ENCODE measurements at regions not wholly inside any gene's neighbourhood (a gene's known extent, or its start where the extent isn't known, plus 50 kb on each side); places are given as distances from the start of the nearest gene placed in this dataset.

DNA sequence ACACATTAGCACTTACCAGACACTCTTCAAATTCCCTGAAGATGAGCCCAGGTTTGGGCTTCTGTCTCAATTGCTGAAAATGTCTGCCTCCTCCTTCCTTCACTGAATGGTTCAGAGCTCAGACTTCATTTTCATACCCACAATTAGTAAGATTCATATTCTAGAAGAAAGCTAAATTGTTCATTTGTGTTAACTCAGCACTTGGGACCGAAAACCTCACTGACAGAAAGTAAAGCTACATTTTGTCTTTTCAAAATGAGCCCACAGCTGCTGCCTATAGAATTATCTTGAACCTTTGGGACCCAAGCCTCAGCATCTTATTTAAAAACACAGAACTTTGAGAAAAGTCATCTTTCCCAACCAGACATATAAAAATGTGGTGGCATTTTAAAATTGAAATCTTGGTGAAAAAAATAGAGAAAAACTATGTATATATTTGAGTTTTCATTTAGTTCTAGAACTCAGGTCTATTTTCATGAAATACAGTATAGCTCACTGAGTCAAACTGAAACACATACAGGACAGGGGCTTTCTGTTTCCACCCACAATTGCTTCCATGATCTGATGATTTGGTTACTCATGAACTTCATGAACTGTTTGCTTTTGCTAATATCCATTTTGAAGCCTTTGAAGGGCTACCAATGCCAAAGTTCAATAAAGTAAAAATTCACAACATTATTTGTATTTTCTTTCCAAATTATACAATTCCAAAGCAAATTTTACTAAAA, 119.1 kb upstream of the PFKP start:
- Histone ChIP-seq H3K9me3 (no peaks in the 10 kb centered on the region), H3K27me3 (no peaks in the 10 kb centered on the region)
- TF ChIP-seq, protein P1, sequence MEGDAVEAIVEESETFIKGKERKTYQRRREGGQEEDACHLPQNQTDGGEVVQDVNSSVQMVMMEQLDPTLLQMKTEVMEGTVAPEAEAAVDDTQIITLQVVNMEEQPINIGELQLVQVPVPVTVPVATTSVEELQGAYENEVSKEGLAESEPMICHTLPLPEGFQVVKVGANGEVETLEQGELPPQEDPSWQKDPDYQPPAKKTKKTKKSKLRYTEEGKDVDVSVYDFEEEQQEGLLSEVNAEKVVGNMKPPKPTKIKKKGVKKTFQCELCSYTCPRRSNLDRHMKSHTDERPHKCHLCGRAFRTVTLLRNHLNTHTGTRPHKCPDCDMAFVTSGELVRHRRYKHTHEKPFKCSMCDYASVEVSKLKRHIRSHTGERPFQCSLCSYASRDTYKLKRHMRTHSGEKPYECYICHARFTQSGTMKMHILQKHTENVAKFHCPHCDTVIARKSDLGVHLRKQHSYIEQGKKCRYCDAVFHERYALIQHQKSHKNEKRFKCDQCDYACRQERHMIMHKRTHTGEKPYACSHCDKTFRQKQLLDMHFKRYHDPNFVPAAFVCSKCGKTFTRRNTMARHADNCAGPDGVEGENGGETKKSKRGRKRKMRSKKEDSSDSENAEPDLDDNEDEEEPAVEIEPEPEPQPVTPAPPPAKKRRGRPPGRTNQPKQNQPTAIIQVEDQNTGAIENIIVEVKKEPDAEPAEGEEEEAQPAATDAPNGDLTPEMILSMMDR (IDR thresholded peaks at IDR 0.05): no peak
- TF ChIP-seq POLR2AphosphoS5 (IDR thresholded peaks at IDR 0.05; ENCODE audit: insufficient read depth in 1 of 2, low read depth in 1 of 2): no peak
- no peak for TF ChIP-seq POLR2A (IDR thresholded peaks at IDR 0.05)

GRCh38 chr10:2944788-2945187, 122.6 kb upstream of the PFKP start:
- Histone ChIP-seq H3K4me1 (no peaks in the 10 kb centered on the region), H3K27me3 (no peaks in the 10 kb centered on the region), H3K9me3 (no peaks in the 10 kb centered on the region), H3K4me3 (no peak overlapping the region), H3K27ac (no peak overlapping the region), H3K36me3 (no peaks in the 10 kb centered on the region)
- TF ChIP-seq, protein P1 (IDR thresholded peaks at IDR 0.05): no peak
- no peak for TF ChIP-seq POLR2AphosphoS5 (IDR thresholded peaks at IDR 0.05; ENCODE audit: insufficient read depth in 1 of 2, low read depth in 1 of 2)
- no peak for TF ChIP-seq POLR2A (IDR thresholded peaks at IDR 0.05)
- DNase-seq (ENCODE audit: extremely low spot score in 2 of 2): no peak
- intact Hi-C loops (cut with DNase I): no loop called here

More for the DNA sequence above, 119.1 kb upstream of the PFKP start:
- intact Hi-C loops (cut with DNase I): no loop called here
- no peak for DNase-seq (ENCODE audit: extremely low spot score in 2 of 2)
- H3K4me1 ChIP-seq: no peaks in the 10 kb centered on the region
- no peaks in the 10 kb centered on the region for H3K36me3 ChIP-seq
- no peak overlapping the region for H3K27ac ChIP-seq
- H3K4me3 ChIP-seq: no peak overlapping the region

DNA sequence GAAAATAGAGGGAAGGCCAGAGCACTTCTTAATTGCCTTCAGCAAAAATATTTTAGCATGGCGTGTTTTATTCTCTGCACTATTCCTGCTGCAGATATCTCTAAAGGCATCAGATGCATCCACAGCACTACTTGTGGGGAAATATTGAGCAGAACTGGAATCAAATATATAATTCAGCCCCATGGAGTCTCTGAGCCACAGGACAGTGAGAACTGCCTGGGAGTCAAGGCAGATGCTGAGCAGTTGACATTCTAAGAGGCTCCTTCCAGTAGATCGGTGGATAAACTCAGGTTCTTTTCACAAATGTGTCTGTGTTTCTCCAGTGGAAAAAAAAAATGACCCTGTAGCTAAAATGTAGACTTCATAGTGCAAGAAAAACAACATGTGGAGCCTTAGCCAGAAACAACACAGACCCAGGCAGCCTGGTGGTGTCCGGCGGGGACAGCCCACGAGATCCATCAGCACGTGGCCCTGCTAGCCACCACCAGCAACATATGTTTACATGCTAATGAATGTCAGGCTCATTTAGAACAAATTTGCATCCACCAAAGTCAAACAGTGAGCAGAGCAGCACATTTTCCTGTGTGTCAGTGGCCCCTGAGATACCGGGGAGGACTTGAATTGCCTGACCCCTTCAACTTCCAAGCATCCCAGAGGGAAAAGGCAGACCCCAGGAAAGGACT, 123.3 kb upstream of the PFKP start:
- TF ChIP-seq, protein P1 (IDR thresholded peaks at IDR 0.05): no peak
- TF ChIP-seq POLR2A (IDR thresholded peaks at IDR 0.05): no peak
- TF ChIP-seq POLR2AphosphoS5 (IDR thresholded peaks at IDR 0.05; ENCODE audit: insufficient read depth in 1 of 2, low read depth in 1 of 2): no peak
- Histone ChIP-seq H3K36me3 (no peaks in the 10 kb centered on the region), H3K27ac (no peak overlapping the region), H3K4me1 (no peaks in the 10 kb centered on the region), H3K4me3 (no peak overlapping the region), H3K27me3 (no peaks in the 10 kb centered on the region), H3K9me3 (no peaks in the 10 kb centered on the region)
- intact Hi-C loops (cut with DNase I): no loop called here
- DNase-seq (ENCODE audit: extremely low spot score in 2 of 2): no peak

GRCh38 chr10:2942938-2943337, 124.4 kb upstream of the PFKP start:
- no peak for TF ChIP-seq POLR2A (IDR thresholded peaks at IDR 0.05)
- TF ChIP-seq, protein P1 (IDR thresholded peaks at IDR 0.05): no peak
- no peak for TF ChIP-seq POLR2AphosphoS5 (IDR thresholded peaks at IDR 0.05; ENCODE audit: insufficient read depth in 1 of 2, low read depth in 1 of 2)
- no peak overlapping the region for H3K27ac ChIP-seq
- no peaks in the 10 kb centered on the region for H3K9me3 ChIP-seq
- DNase-seq (ENCODE audit: extremely low spot score in 2 of 2): no peak
- H3K27me3 ChIP-seq: no peaks in the 10 kb centered on the region
- no peak overlapping the region for H3K4me3 ChIP-seq
- intact Hi-C loops (cut with DNase I): no loop called here
- H3K36me3 ChIP-seq: no peaks in the 10 kb centered on the region
- no peaks in the 10 kb centered on the region for H3K4me1 ChIP-seq

GRCh38 chr10:2938869-2939268, 128.5 kb upstream of the PFKP start:
- TF ChIP-seq POLR2A (IDR thresholded peaks at IDR 0.05) (no peak), POLR2AphosphoS5 (IDR thresholded peaks at IDR 0.05; ENCODE audit: insufficient read depth in 1 of 2, low read depth in 1 of 2) (no peak)
- TF ChIP-seq, protein P1 (IDR thresholded peaks at IDR 0.05): no peak
- intact Hi-C loops (cut with DNase I): no loop called here
- no peak for DNase-seq (ENCODE audit: extremely low spot score in 2 of 2)
- Histone ChIP-seq H3K36me3 (no peaks in the 10 kb centered on the region), H3K27me3 (no peaks in the 10 kb centered on the region), H3K4me1 (no peaks in the 10 kb centered on the region), H3K27ac (no peak overlapping the region), H3K4me3 (no peak overlapping the region), H3K9me3 (no peaks in the 10 kb centered on the region)
